ENCODE measurements at regions not wholly inside any gene's neighbourhood (a gene's known extent, or its start where the extent isn't known, plus 50 kb on each side); places are given as distances from the start of the nearest gene placed in this dataset.

DNA sequence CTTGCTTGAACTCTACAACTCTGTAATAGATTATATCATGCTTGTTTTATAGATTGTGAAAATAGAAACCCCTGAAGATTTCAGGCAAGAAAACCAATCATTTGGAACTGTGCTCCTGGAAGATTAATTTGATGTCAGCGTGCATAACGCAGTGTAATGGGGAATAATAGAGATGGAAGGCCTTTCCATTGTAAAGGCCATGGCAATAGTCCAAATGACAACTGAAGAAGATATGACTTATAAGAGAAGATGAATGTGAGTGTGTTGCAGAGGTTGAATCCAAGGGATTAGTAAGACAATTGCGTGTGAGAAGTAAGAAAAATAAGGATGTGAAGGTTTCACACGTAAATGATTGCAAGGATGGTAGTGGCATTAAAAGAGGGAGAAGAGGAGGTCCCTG, 285.0 kb downstream of the DUSP10 start:
- Mint-ChIP-seq H3K36me3 (ENCODE audit: insufficient read depth) (no peaks in the 10 kb centered on the region), H3K9me3 (no peaks in the 10 kb centered on the region), H3K4me3 (no peak overlapping the region), H3K27me3 (ENCODE audit: low read depth) (peaks cover 18% of the 10 kb centered on the region), H3K4me1 (ENCODE audit: low read depth) (no peaks in the 10 kb centered on the region)
- DNase-seq (no peak), ATAC-seq (no peak)

DNA sequence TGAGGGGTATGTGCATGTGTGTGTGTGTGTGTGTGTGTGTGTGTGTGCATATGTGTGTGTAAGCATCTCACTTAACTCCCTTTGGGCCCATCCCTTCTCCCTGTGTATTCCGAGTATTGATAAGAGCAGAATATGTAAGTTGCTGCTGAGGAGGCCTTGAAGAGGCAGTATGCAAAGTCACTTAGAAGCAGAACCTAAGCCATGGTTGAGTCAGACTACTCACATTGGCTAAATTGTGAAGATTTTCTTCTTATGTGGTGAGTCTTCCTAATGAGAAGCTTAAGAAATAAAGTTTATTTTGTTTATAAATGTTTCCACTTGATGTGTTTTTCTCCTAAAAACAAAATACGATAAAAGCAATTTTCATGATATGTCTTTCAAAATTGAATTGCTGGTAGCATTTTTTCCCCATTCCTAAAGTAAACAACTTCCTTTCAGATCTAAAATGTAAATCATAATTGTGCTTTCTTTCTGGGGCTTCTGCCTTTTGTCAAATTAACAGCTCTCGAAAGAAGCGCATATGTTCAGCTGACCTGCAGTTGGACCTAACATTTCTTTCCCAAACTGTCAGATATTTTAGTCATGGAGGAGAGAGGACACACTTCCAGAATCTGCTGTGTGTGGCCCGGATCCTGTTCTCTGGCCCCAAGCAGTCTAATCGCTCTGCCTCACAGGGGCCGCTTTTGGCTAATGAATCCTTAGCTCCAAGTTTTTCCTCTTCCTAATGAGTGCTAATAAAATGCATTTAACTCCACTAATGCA, 284.0 kb downstream of the DUSP10 start:
- Mint-ChIP-seq H3K4me3 (no peak overlapping the region), H3K27me3 (ENCODE audit: low read depth) (peaks cover 14% of the 10 kb centered on the region), H3K9me3 (no peaks in the 10 kb centered on the region), H3K4me1 (ENCODE audit: low read depth) (no peaks in the 10 kb centered on the region), H3K36me3 (ENCODE audit: insufficient read depth) (no peaks in the 10 kb centered on the region)
- ATAC-seq (no peak), DNase-seq (no peak)

- Mint-ChIP-seq H3K4me3 (no peak overlapping the region), H3K4me1 (ENCODE audit: low read depth) (no peaks in the 10 kb centered on the region), H3K27me3 (ENCODE audit: low read depth) (peaks cover 11% of the 10 kb centered on the region), H3K36me3 (ENCODE audit: insufficient read depth) (no peaks in the 10 kb centered on the region), H3K9me3 (no peaks in the 10 kb centered on the region)
- no peak for DNase-seq
- ATAC-seq: no peak
Measured at GRCh38 chr1:221458447-221459156, 283.3 kb downstream of the DUSP10 start.

DNA sequence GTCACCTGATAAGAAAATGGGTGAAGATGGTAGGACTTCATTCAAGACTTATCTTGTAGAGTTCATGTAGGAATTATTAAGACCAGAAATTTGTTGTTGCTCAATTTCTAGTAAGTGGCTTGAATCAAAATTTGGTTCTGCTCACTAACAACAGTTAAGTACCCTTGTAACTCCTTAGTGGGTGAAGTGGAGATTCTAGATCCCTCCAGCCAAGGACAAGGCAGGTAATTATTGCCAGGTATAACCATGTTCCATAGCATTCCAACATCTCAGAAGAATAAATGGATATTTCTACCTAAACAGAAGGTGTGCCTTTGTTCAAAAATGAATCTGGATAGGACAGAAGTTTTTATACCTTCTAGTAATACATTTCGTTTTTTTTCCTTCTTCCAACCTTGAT, 282.3 kb downstream of the DUSP10 start:
- Mint-ChIP-seq H3K9me3 (no peaks in the 10 kb centered on the region), H3K36me3 (ENCODE audit: insufficient read depth) (no peaks in the 10 kb centered on the region), H3K27me3 (ENCODE audit: low read depth) (peaks cover 11% of the 10 kb centered on the region), H3K4me3 (no peak overlapping the region), H3K4me1 (ENCODE audit: low read depth) (no peaks in the 10 kb centered on the region)
- DNase-seq: no peak
- ATAC-seq: no peak

DNA sequence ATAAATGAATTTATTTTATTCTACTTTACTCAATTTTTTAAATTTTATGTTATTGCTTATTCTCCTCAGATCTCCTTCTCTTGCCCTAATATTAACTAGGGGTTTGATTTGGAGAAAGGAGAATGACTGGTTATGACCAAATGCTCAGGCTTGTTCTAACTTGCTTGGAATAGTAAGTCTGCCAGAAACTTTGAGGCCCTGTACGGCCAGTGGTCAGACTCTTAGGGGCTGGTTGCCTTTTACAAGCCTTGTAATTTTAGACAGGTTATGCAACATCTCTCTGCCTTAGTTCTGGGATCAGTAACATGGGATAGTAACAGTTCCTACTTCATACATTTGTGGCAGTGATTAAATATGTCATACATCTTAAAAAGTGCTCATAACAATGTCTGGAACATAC, 279.5 kb downstream of the DUSP10 start:
- no peaks in the 10 kb centered on the region for H3K9me3 Mint-ChIP-seq
- no peaks in the 10 kb centered on the region for H3K4me1 Mint-ChIP-seq (ENCODE audit: low read depth)

GRCh38 chr1:221468546-221468945, 273.3 kb downstream of the DUSP10 start:
- H3K9me3 Mint-ChIP-seq: peaks cover 11% of the 10 kb centered on the region
- ATAC-seq (no peak), DNase-seq (no peak)
- no peaks in the 10 kb centered on the region for H3K36me3 Mint-ChIP-seq (ENCODE audit: insufficient read depth)
- no peak overlapping the region for H3K4me3 Mint-ChIP-seq
- peaks cover 32% of the 10 kb centered on the region for H3K27me3 Mint-ChIP-seq (ENCODE audit: low read depth)
- H3K4me1 Mint-ChIP-seq (ENCODE audit: low read depth): no peaks in the 10 kb centered on the region

More for the DNA sequence above, 279.5 kb downstream of the DUSP10 start:
- Mint-ChIP-seq H3K27me3 (ENCODE audit: low read depth) (peaks cover 13% of the 10 kb centered on the region), H3K4me3 (no peak overlapping the region), H3K36me3 (ENCODE audit: insufficient read depth) (no peaks in the 10 kb centered on the region)
- no peak for DNase-seq
- ATAC-seq: no peak

GRCh38 chr1:221469476-221469875, 272.4 kb downstream of the DUSP10 start:
- H3K4me1 Mint-ChIP-seq (ENCODE audit: low read depth): no peaks in the 10 kb centered on the region
- DNase-seq (no peak), ATAC-seq (no peak)
- H3K9me3 Mint-ChIP-seq: peaks cover 11% of the 10 kb centered on the region
- H3K36me3 Mint-ChIP-seq (ENCODE audit: insufficient read depth): no peaks in the 10 kb centered on the region
- H3K27me3 Mint-ChIP-seq (ENCODE audit: low read depth): peaks cover 34% of the 10 kb centered on the region
- H3K4me3 Mint-ChIP-seq: no peak overlapping the region

DNA sequence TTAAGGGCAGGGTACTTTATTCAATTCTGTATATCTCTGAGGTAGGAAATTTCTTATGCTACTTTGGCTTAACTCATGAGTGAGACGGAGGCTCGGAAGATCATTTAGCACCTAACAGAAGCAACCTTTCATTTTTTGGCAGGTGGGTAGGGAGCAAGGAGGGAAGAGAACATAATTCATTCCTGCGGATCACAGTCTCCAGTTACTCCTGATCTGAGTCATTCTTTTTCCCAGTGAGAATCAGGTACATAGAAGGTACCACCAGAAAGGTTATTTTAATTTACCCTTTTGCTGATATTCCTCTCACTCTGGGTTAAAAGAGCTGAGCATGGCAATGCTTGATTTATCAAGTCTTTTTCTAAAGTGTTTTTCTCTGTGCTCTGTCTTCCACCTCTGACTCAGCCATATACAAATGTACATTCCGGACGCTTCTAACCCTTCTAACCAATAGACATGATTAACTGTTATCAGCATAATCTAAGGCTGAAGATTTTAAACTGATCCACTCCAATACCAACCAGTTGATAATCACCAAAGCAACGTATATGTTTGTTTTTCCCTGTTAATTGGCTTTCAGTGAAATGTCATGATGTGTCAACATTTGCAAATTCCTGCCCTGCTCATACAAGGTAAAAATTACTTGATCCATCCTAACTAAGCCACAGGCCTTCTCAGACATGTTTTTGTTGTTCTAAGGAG, 271.7 kb downstream of the DUSP10 start:
- DNase-seq (no peak), ATAC-seq (no peak)
- H3K36me3 Mint-ChIP-seq (ENCODE audit: insufficient read depth): no peaks in the 10 kb centered on the region
- peaks cover 34% of the 10 kb centered on the region for H3K27me3 Mint-ChIP-seq (ENCODE audit: low read depth)
- H3K9me3 Mint-ChIP-seq: peaks cover 11% of the 10 kb centered on the region
- H3K4me1 Mint-ChIP-seq (ENCODE audit: low read depth): no peaks in the 10 kb centered on the region
- no peak overlapping the region for H3K4me3 Mint-ChIP-seq

GRCh38 chr1:221473411-221473810, 268.5 kb downstream of the DUSP10 start:
- Mint-ChIP-seq H3K4me3 (no peak overlapping the region), H3K36me3 (ENCODE audit: insufficient read depth) (no peaks in the 10 kb centered on the region), H3K27me3 (ENCODE audit: low read depth) (peaks cover 26% of the 10 kb centered on the region), H3K9me3 (peaks cover 2% of the 10 kb centered on the region), H3K4me1 (ENCODE audit: low read depth) (peaks cover 4% of the 10 kb centered on the region)
- ATAC-seq: no peak
- DNase-seq: no peak

GRCh38 chr1:221477252-221477651, 264.6 kb downstream of the DUSP10 start:
- ATAC-seq: no peak

GRCh38 chr1:221478050-221478949, 263.6 kb downstream of the DUSP10 start:
- peak; percentile 87 to 90 for ATAC-seq

More at GRCh38 chr1:221477252-221477651, 264.6 kb downstream of the DUSP10 start:
- DNase-seq: no peak
- Mint-ChIP-seq H3K36me3 (ENCODE audit: insufficient read depth) (no peaks in the 10 kb centered on the region), H3K9me3 (no peaks in the 10 kb centered on the region), H3K4me3 (no peak overlapping the region), H3K27me3 (ENCODE audit: low read depth) (peaks cover 12% of the 10 kb centered on the region), H3K4me1 (ENCODE audit: low read depth) (peaks cover 4% of the 10 kb centered on the region)

GRCh38 chr1:221487781-221488524, 253.9 kb downstream of the DUSP10 start:
- no peak for DNase-seq
- H3K4me1 Mint-ChIP-seq (ENCODE audit: low read depth): no peaks in the 10 kb centered on the region
- H3K9me3 Mint-ChIP-seq: no peaks in the 10 kb centered on the region

More at GRCh38 chr1:221478050-221478949, 263.6 kb downstream of the DUSP10 start:
- H3K4me1 Mint-ChIP-seq (ENCODE audit: low read depth): peaks cover 4% of the 10 kb centered on the region
- H3K9me3 Mint-ChIP-seq: no peaks in the 10 kb centered on the region
- DNase-seq: peak; percentile 44
- peaks cover 5% of the 10 kb centered on the region for H3K27me3 Mint-ChIP-seq (ENCODE audit: low read depth)
- no peak overlapping the region for H3K4me3 Mint-ChIP-seq
- no peaks in the 10 kb centered on the region for H3K36me3 Mint-ChIP-seq (ENCODE audit: insufficient read depth)

DNA sequence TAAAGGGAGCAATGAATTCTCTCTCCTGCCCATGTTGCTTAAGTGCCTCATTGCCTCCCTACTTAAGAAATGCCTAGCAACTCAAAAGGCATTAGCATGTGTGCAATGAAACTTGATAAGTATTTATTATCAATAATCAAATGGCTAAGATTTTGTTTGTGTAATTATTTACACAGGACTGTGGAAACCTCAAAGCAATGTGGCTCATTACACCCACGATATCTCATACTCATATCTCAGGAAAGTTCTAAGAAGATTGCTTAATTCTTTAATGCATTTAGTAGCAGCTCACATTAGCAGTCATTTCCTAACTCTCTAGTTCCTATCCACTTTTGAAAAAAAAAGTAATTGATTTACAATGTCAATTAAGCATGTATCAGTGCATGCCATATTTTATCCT, 253.3 kb downstream of the DUSP10 start:
- Mint-ChIP-seq H3K4me3 (no peak overlapping the region), H3K36me3 (ENCODE audit: insufficient read depth) (no peaks in the 10 kb centered on the region), H3K27me3 (ENCODE audit: low read depth) (peaks cover 8% of the 10 kb centered on the region), H3K4me1 (ENCODE audit: low read depth) (no peaks in the 10 kb centered on the region), H3K9me3 (no peaks in the 10 kb centered on the region)
- DNase-seq: no peak
- no peak for ATAC-seq

More at GRCh38 chr1:221487781-221488524, 253.9 kb downstream of the DUSP10 start:
- ATAC-seq: no peak
- no peak overlapping the region for H3K4me3 Mint-ChIP-seq
- H3K27me3 Mint-ChIP-seq (ENCODE audit: low read depth): peaks cover 8% of the 10 kb centered on the region
- no peaks in the 10 kb centered on the region for H3K36me3 Mint-ChIP-seq (ENCODE audit: insufficient read depth)
